Nephron progenitor cell (in vitro differentiated cells): ENCODE measurements at regions not wholly inside any gene's neighbourhood (a gene's known extent, or its start where the extent isn't known, plus 50 kb on each side); places are given as distances from the start of the nearest gene placed in this dataset.

Experiments used
- DNase-seq: peaks from one replicate; pipeline ENCODE4 v3.0.0; 2021
- H3K27ac Mint-ChIP-seq: 2 replicates; pipeline ENCODE4 v1.8.0; 2021; ENCODE audit warnings: mild to moderate bottlenecking, moderate library complexity, mixed read lengths
- H3K27me3 Mint-ChIP-seq: 2 replicates; pipeline ENCODE4 v1.8.0; 2021; ENCODE audit warnings: mild to moderate bottlenecking, low read depth, mixed read lengths; ENCODE audit not compliant: poor library complexity
- H3K36me3 Mint-ChIP-seq: 2 replicates; pipeline ENCODE4 v1.8.0; 2021; ENCODE audit warnings: low read depth, mixed read lengths
- H3K4me1 Mint-ChIP-seq: 2 replicates; pipeline ENCODE4 v1.8.0; 2021; ENCODE audit warnings: mixed read lengths
- H3K4me3 Mint-ChIP-seq: 2 replicates; pipeline ENCODE4 v1.8.0; 2021; ENCODE audit warnings: mild to moderate bottlenecking, moderate library complexity, mixed read lengths
- H3K9me3 Mint-ChIP-seq: 2 replicates; pipeline ENCODE4 v1.8.0; 2021; ENCODE audit warnings: mild to moderate bottlenecking, moderate library complexity, mixed read lengths
- CTCF ChIP-seq: fragments of 200-600 bp; sonication (generic); IDR thresholded peaks from 2 replicates; pipeline ENCODE4 v1.5.0; 2021; ENCODE audit warnings: antibody characterized with exemption

- Mint-ChIP-seq H3K27ac (no peak overlapping the region), H3K9me3 (peaks cover 23% of the 10 kb centered on the region), H3K27me3 (peaks cover 6% of the 10 kb centered on the region), H3K36me3 (peaks cover 10% of the 10 kb centered on the region), H3K4me3 (no peak overlapping the region), H3K4me1 (peaks cover 65% of the 10 kb centered on the region)
- no peak for TF ChIP-seq CTCF
- no peak for DNase-seq
Observed at GRCh38 chr5:124394700-124395245, 351.7 kb downstream of the ZNF608 start.

DNA sequence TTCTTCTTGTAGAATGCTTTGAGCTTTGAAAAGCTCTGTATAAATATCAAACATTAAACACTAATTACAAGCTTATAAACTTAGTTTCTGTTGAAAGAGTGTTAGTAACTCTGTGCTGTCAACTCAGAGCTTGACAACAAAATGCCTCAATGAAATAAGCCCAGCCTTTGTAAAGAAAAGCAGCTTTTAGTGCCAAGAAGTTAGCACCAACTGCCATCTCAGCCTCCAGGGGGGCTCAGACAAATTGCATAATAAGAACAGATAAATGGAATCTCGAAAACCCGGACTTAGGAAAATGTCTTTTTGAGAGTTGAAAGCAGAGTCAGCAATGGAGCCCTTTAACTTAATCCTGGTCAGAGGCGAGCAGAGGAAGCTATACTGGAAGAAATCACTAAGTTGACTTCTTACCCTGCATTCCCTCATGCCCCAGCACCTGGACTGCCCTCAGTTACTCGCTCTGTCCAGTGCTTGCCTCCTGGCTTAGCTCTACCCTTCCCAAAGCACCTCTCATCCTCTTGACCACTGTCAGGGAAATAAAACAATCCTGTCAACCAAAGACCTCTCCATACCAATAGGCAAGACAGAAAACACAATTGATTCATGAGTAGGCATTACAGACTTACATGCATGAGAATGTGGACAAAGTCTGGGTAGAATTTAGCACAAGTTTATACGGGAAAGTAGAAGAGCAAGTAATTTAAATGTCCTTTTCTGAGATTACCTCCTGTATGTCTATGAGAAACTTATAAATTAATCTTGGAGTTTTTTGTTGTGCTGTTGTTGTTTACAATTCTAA lies 352.7 kb downstream of the ZNF608 start:
- H3K27me3 Mint-ChIP-seq = peaks cover 6% of the 10 kb centered on the region
- peaks cover 17% of the 10 kb centered on the region for H3K36me3 Mint-ChIP-seq
- H3K4me3 Mint-ChIP-seq = no peak overlapping the region
- TF ChIP-seq CTCF = no peak
- no peak for DNase-seq
- H3K27ac Mint-ChIP-seq = no peak overlapping the region
- peaks cover 30% of the 10 kb centered on the region for H3K9me3 Mint-ChIP-seq
- H3K4me1 Mint-ChIP-seq = peaks cover 58% of the 10 kb centered on the region

- Mint-ChIP-seq H3K27ac (no peak overlapping the region), H3K36me3 (peaks cover 65% of the 10 kb centered on the region), H3K4me1 (no peaks in the 10 kb centered on the region), H3K27me3 (no peaks in the 10 kb centered on the region), H3K4me3 (no peak overlapping the region), H3K9me3 (peaks cover 77% of the 10 kb centered on the region)
- no peak for DNase-seq
- TF ChIP-seq CTCF = no peak
Observed at GRCh38 chr5:124383693-124384092, 362.7 kb downstream of the ZNF608 start.

DNA sequence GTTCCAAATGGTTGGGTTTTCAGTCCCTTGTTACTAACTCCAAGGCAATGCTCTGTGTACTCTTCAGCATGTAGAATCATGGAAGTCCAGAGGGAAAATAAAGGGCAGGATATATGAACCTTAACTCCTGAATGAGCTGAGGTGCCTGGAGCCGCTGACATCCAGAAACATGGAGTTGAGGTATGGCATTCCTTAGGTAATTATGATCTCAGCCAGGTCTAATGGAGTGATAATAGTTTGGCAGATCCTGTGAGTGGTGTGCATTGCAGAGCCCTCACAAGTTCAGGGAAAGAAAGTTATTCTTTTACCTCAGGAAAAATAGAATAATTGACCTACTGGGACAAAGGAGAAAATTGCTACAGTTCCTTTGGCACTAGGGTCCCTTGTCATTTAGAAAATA lies 369.1 kb downstream of the ZNF608 start:
- Mint-ChIP-seq H3K9me3 (peaks cover 49% of the 10 kb centered on the region), H3K4me1 (peaks cover 29% of the 10 kb centered on the region), H3K27me3 (no peaks in the 10 kb centered on the region), H3K4me3 (no peak overlapping the region), H3K27ac (peak overlapping the region; percentile 34), H3K36me3 (peaks cover 33% of the 10 kb centered on the region)
- no peak for TF ChIP-seq CTCF
- DNase-seq = no peak

- no peak for DNase-seq
- no peak for TF ChIP-seq CTCF
- Mint-ChIP-seq H3K4me1 (peaks cover 44% of the 10 kb centered on the region), H3K27me3 (no peaks in the 10 kb centered on the region), H3K27ac (peak overlapping the region; percentile 59), H3K36me3 (peaks cover 35% of the 10 kb centered on the region), H3K9me3 (peaks cover 48% of the 10 kb centered on the region), H3K4me3 (no peak overlapping the region)
Observed at GRCh38 chr5:124373883-124374282, 372.6 kb downstream of the ZNF608 start.

DNA sequence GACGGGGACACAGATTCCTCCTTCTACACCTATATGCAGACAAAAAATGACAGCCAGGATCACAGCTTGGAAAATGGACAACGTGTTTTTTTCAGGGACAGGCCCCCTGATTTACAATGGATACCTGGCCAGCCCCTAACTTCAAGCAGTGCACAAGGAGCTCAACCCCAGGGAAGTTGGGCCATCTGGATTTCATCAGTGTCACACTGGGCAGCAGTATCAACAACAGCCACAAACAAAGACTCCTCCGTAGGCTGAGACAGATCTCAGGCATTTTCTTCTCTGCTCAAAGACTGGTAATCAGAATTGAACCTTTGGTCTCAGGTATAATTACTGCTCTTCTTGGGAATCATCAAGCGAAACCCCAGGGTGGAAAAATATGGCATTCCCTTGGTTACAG lies 374.0 kb downstream of the ZNF608 start:
- DNase-seq = no peak
- Mint-ChIP-seq H3K36me3 (peaks cover 37% of the 10 kb centered on the region), H3K4me1 (peaks cover 42% of the 10 kb centered on the region), H3K27me3 (no peaks in the 10 kb centered on the region), H3K27ac (peak overlapping the region; percentile 30), H3K9me3 (peaks cover 54% of the 10 kb centered on the region), H3K4me3 (no peak overlapping the region)
- TF ChIP-seq CTCF = no peak
